Hematopoietic multipotent progenitor cell treated with erythropoietin and hydrocortisone succinate and interleukin-3 and kit ligand, for 8 days (in vitro differentiated cells): ENCODE measurements at regions not wholly inside any gene's neighbourhood (a gene's known extent, or its start where the extent isn't known, plus 50 kb on each side); places are given as distances from the start of the nearest gene placed in this dataset.
A peak's percentile ranks its signal among the peaks of the same experiment; 100 is the strongest.

Source experiments
- DNase-seq: peaks from one replicate; pipeline ENCODE4 v3.0.0-alpha.2; 2015

DNA sequence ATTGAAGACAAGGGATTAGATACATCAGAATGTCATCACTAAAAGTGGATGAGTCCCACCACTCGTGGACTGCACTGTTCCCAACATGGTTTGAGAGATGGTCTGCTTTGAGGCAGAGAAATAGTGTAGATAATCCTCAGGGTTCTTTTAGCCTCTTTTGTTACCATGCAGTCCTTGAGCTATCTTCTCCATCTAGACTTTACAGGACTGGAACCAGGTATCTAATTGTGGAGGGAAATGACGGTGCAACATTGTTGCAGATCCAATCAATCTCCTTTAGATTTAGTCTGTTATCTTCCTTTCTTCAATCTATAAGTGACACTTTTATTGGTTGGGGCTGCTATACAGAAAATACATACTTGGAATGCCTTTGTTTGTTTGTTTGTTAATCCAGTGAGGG lies 183.8 kb upstream of the CWC22 start:
- no peak for DNase-seq

DNA sequence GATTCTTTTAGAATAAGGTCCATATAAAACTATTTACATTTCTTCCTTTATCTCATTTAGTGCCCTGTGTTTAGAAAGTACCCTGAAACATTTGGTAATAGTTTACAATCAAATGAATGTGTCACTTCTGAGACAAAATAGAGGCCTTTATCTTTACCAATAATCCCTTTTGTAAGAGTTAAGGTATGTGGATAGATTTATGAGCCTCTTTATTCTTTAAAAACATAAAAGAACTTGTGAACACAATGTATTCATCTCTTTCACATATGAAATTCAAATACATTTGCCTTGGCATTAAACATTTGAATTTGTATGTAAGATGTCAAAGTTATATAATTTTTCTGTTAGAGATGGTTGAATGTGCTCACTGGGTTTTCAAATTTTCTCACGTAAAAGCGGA lies 180.5 kb upstream of the CWC22 start:
- DNase-seq: no peak

DNA sequence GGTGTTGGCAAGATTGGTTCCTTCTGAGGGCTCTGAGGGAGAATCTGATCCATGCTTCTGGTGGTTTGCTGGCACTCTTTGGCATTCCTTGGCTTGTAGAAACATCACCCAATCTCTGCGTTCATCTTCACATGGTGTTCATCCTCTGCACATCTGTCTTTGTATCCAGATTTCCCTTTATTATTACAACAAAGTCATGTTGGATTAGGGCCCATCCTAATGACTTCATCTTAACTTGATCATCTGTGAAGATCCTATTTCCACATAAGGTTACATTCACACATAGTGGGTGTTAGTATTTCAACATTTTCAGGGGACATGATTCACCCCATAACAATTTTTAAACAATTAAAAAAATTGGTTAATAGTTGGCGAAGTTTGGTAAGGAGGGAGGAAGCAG lies 177.4 kb upstream of the CWC22 start:
- DNase-seq: no peak

DNA sequence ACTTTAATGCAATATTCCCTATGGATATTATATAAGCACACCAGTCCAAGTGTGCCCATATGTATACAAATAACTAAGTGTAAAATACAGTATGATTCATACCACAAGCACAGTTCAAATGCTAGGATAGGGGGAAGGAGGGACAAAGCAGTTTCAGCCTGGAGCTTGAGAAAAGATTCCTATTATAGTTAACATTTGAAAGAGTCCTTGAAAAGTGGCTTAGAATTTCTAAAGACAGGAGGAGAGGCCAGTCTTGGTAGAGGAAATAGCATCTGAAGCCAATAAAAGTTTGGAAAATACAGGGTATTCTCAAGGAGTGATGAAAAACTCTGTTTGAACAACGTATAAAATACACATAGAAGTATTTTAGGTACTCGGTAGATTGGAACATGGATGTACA lies 173.4 kb upstream of the CWC22 start:
- DNase-seq: no peak

DNA sequence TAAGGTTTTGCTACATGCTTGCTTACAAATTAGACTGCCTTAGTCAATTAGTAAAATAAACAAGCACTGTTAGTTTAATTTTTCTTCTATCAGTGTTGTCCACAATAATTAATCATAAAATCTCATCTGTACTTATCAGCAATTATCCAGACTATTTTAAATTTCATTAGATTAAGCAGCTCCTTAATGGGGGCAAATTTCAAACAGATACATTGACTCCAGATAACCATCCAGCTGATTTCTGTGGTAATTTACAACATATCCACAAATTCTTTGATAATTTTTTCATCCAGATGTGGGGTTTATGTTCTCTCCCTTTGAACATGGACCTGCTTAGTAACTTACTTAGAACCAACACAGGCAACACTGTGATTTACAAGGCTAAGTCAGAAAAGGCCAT lies 170.4 kb upstream of the CWC22 start:
- DNase-seq: no peak

DNA sequence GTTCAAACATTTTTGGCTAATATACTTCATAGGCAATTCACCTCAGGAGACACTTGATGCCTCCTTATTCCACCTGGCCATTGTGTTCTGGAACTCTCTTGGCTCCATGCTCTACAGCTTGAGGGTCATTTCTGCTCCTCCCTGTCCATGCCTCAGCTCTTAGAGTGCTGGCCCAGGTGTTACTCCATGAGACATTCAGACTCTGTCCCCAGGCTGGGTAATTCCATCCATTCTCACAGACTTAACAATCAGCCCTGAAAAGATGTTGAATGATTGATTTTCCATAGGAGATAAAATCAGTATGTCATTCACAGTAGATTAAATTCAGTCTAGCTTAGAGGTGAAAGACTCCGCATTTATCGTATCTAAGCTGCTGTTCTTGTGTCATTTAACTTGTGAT lies 168.6 kb upstream of the CWC22 start:
- no peak for DNase-seq

DNA sequence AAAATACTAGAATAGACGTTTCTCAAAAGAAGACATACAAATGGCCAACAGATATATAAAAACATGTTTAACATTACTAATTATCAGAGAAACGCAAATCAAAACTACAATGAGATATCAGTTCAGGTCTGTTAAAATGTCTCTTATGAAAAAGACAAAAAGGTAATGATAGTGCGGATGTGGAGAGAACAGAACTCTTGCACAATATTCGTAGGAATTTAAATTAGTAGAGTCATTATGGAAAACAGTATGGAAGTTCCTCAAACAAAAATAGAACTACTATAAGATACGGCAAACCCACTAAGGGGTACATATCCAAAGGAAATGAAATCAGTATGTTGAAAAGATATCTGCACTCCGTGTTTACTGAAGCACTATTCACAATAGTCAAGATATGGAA lies 167.5 kb upstream of the CWC22 start:
- no peak for DNase-seq

DNA sequence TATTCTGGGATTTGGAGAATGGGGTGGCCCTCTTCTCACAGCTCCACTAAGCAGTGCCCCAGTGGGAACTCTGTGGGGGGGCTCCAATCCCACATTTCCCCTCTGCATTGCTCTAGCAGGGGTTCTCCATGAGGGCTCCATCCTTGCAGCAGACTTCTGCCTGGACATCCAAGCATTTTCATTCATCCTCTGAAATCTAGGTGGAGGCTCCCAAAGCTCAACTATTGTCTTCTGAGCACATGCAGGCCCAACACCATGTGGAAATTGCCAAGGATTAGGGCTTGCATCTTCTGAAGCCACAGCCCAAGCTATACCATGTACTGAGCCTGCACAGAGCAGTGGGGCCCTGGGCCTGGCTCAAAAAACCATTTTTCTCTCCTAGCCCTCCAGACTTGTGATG lies 162.4 kb upstream of the CWC22 start:
- no peak for DNase-seq

DNA sequence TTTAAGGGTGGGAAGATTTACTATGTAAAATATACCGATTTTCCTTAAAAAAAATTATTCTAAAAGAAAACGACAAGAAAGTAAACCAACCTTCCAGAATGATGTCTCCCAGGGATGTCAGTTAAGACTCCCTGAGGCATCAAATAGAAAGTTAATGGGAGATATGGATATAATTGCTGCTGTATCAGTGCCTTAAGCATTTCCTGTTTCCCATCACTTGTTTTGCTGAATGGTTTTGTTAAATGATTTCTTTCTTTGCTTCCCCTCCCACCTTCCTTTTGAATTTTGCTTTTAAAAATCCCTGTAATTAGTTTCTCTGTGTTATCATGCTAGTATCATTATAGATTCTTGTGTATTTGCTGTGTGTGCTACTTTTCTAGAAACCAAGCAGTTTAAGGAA lies 154.3 kb upstream of the CWC22 start:
- no peak for DNase-seq

DNA sequence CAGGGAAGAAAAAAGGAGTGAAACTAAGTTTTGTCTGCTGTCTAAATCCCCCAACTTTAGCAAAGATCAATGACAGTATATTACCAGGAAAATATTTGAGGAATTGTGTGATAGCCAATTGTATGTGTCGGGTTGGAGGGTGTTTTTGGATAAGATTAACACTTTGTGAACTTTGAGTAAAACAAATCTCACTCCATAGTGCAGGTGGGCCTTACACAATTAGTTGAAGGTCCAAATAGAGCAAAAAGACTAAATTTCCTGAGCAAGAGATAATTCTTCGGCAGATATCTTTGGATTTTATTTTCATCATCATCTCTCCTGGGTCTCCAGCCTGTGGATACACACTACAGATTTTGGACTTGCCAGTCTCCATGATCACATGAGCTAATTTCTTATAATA lies 152.8 kb upstream of the CWC22 start:
- no peak for DNase-seq

DNA sequence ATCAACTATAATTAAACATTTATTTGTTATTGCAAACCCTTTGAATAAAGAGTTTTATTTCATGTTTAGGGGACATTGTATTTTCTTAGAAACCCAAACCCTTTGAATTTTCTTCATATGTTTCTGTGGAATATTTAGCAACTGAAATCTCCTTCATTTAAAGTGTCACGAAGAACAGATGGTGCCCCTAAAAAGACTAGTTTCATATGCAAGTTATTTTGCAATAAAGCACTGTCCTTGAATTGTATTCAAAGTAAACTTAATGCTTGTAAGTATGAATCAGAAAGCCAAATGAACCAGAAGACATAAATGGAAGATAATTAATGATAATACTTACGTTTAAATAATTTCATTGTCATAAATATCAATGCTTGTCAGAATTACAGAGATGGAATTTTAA lies 151.9 kb upstream of the CWC22 start:
- no peak for DNase-seq

DNA sequence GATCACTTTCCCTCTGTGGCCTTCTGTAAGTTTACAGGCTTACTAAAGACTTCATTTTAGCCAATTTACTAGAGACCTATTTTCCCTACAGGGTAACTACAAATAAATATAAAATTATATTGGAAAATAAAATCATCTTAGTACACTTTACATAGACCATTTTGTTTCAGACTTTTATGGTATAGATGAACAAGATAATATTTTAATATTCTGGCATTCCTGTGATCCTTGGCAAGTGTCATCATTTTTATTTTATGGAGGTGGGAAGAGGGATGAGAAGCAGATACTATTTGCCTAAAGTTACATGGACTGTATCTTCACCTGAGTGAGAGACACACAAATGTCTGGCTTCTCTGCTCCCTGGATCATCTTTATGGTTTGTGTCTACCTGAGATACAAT lies 149.6 kb upstream of the CWC22 start:
- no peak for DNase-seq

DNA sequence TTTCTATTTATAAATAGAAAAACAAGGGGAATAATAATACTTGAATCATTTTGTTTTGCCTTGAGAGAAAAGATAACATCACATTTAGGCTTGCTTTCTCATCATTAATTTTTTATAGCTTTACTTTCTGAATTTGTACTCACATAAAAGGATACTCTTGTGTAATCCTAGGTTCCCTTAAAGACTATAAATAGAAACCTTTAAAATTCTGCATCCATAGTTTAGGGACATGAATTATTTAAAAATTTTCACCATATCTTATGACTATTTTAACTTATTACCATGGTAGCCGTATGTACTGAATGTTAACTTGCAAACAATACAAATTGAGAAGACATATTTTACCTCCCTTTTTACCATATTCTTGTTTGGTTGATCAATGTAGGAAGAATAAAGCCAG lies 143.5 kb upstream of the CWC22 start:
- DNase-seq: no peak

DNA sequence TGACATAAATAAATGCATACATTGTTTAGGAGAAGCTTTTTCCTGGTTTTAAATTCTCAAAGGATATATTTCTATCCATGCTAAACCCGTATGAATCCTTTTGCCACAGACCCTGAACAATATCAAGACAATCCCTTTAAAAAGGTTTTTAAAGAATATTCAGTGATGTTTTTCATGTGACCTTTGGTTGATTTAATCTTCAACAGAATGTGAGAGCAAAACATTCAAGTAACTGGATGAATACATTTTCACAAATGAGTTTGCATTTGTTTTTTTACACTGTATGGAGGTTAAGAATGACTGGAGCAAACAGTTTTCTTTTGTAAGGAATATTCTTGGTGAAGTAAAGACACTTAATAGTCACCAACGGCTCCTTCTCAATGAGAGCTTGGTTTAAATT lies 139.4 kb upstream of the CWC22 start:
- no peak for DNase-seq

DNA sequence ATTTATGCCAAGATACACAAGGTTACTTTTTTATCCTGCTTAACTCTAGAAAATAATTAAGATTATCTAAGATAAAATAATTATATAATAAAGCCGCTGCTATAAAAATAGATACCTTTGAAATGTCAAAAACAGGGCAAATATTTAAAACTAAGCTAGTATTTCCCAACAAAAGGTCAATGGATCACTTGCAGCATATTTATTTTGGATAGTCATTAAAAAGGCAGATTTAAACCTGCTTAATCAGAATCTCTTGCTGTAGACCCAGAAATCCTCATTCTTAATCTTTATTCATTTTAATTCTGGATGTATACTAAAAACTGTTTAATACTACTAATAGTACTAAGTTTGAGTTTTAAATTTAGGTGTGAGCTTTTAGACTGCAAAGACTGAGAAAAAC lies 139.0 kb upstream of the CWC22 start:
- DNase-seq: no peak

DNA sequence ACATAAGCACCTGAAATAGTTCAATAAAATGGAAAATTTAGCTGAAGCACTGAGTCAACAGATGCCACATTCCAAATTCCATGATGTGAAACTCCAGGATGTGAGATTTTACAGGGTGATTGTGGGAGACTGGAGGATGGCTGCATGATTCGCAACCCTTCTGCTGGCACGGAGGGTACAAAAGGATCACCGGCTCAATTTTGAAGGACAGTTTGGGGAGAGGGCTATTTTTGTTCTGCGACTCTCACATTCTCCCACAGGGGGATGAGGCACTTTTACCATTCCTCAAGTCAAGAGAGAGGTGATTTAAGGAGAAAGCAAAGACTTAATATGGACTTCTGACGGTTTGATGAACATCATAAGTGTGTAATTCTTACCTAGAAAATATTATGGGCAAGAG lies 138.1 kb upstream of the CWC22 start:
- no peak for DNase-seq

DNA sequence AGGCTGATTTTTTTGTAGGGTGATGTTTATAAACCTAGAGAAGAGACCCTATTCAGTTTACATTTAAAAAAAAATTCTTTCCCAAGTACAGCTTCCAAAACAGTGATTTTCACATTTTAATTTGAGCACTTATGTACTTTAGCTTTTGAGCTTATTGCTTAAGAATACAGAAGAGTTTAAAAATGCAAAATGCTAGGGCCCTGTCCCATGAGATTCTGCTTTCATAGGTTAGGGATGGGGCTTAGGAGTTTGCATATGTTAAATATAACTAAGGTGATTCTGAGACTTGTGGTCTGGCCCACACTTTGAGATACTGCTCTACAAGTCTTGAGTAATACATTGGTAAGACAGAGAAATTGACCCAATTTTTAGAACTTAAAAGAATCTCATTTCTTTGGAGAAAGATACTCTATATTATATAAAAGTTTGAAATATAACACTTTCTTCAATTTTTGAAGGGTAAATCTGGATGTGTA lies 137.3 kb upstream of the CWC22 start:
- no peak for DNase-seq

DNA sequence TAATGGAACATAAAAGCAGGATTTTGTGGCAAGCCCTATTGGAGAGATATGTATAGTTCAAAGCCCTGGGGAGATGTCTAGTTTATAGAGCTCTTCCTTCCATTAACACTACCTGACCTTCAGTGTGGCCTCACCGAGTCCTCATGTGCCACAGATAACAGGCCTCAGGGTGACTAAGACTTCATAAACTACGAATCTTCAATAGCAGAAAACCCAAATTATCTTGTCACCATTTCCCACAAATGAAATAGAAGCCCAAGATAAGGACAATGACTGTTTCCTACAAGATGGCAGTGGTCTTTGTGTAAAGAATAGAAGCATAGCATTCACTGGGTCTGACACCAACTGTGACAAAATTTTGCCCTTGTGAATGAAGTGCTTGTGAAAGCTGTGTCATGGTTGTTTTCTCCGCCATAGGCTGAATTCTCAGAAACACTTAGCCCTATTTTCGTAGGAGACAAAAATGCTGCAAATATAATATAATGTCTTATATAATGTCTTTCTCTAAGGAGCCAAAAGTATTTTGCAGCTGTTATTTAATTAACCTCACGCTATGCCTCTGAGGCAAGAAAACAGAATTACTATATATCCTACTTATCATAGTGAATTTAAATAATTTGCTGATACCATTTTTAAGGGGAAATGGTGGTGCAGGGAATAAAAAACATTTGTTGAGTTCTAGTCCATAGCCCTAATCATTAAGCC lies 136.7 kb upstream of the CWC22 start:
- DNase-seq: peak; percentile 5

DNA sequence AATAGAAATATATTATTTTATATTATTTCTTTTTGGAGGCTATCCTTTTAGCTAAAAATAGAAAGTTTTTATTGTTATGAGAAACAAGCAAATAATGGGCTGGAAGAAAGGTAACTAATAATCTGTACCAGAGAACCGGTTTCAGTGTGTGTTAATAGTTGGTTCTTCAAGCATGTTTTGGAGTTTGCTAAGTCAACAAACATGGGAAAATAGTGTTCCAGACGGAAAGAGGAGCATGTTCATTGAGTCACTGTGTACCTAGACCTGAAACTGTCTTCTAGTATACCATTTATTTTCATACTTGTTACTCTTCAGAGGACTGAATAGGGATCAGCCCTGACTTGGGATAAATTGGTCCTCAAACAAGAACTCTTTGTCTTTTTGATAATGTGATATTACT lies 134.5 kb upstream of the CWC22 start:
- no peak for DNase-seq

DNA sequence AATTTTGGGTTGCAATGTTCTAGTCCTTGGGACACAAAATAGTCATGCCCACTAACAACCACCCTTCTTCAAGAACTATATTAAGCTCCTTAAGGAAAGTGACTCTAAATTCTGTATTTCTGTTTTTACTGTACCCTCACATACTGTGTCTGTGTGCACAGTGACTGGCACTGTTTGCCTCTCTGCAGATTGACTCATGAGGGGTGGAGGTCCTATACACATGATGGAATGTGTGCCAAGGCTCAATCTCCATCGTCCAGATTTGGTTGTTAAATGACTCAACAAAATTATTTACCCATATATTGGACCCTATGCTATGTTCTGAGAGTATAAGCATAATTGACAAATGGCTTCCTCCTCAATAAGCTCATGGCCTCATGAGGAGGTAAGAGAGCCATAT lies 126.6 kb upstream of the CWC22 start:
- no peak for DNase-seq

DNA sequence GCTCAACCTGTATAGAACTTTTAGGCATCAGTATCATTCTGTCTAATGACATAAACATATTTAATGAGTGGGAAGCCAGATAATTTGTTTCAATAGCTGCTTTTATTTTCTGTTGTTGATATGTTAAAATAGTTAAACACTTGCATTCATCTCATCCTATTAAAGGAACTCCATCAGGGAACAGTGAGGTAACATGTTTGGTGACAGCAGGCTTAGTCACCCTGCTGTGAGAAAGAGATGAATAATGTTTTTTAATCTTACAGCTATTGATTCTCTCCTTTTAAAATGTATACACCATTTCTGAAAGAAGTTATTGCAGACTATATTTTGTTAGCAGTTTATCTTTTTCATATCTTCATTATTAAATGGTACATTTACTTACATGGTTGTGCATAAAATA lies 123.3 kb upstream of the CWC22 start:
- DNase-seq: no peak

DNA sequence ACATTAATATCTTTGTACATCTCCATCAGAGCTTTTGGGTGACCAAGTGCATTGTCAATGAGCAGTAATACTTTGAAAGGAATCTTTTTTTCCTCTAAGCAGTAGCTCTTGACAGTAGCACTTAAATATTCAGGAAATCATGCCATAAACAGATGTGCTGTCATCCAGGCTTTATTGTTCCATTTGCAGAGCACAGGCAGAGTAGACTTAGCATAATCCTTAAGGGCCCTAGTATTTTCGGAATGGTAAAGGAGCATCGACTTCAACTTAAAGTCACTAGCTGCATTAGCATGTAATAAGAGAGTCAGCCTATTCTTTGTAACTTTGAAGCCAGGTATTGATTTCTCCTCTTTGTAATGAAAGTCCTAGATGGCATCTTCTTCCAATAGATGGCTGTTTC lies 121.8 kb upstream of the CWC22 start:
- no peak for DNase-seq

DNA sequence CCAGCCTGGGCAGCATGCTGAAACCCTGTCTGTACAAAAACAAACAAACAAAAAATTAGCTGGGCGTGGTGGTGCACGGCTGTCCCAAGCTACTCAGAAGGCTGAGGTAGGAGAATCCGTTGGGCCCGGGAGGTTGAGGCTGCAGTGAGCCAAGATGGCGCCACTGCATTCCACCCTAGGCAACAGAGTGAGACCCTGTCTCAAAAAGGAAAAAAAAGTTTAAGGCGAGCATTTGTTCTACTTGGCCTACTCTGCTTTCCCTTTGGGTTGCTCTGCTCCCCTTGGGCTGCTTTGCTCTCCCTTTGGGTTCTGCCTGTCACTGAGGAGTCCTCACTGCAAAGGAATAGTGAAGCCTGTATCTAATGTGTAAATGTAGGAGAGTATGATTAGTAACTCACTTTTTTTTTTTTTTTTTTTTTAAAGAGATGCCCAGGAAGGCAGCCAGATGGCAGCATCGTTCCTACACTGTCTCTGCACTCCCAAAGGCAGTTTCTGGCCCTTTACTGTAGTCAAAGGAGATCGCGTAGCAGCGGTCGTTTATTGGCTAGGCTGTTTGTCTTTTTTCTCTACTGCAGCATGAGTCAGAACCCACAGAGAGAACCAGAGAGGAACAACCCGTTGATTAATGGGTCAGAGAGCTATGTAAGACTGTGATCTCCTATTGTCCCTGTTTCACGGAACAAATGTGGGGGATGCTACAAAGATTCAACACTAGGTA lies 118.3 kb upstream of the CWC22 start:
- peak; percentile 56 for DNase-seq

DNA sequence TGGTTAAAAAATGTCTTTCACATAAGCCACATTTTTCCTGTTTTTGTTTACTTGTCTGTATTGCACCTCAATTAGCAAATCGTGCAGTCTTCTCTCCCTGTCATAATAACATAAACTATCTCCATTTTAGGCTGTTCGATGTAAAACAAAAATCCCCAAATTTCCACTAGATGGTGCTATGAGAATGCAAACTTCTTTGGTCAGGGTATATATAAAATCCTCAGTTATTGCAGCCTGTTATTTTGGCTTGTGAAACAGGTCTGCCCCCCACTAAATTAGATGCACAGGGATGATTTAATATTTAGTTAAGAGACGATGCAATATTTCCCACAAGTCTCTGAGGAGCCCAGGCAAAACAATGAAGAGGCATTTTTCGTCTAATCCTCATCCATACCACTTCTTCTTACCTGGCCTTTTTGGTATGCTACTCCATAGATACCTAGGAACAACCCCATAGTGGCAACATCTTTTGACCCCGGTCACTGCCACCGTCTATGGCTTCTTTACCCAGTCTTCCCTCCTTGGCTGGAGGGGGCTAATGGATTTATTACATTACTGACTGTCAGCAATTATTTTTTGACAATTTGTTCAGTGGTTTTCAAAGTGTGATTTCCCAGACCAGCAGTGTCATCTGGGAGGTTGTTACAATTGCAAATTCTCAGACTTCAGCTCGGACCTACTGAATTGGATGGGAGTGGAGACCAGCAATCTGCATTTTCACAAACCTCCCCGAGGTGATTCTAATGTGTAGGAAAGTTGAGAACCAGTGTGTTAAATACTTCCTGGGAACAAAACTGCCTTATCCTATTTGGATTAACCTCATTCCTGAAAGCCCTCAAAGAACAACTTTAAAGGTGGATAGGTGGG lies 117.4 kb upstream of the CWC22 start:
- DNase-seq: peak; percentile 68
